Panc1 (cell line): ENCODE measurements at regions not wholly inside any gene's neighbourhood (a gene's known extent, or its start where the extent isn't known, plus 50 kb on each side); places are given as distances from the start of the nearest gene placed in this dataset.
"Not testable (repeated sequence)": the region's sequence is repeated elsewhere in the genome, so short reads cannot be mapped to it uniquely, and the experiment has no call there.

Experiments used
- ATAC-seq: fragments of 200-7000 bp; cut with Tn5 transposase; 2 replicates; pipeline ENCODE4 v1.9.1; 2020; ENCODE audit warnings: mild to moderate bottlenecking, moderate library complexity
- BruUV-seq: library from RNA; stranded (reverse); fragments of 400-500 nt; replicated peaks from 2 replicates; lab custom pipeline; 2021; lab: Mats Ljungman, UMichigan
- CTCF ChIA-PET: fragments of 300-600 bp; sonication (Branson Sonifier 250); formaldehyde crosslinking; loops from one replicate; lab custom pipeline; 2022; ENCODE audit warnings: antibody characterized with exemption; lab: Charles Lee
- POLR2A ChIA-PET: fragments of 300-600 bp; sonication (Branson Sonifier 250); formaldehyde crosslinking; loops from one replicate; lab custom pipeline; 2022; ENCODE audit warnings: antibody characterized with exemption; lab: Charles Lee
- DNase-seq: peaks from one replicate; pipeline ENCODE4 v3.0.0-alpha.2; 2010; ENCODE audit warnings: low read depth, low spot score
- H3K27ac ChIP-seq: 2 replicates; pipeline ENCODE4 v1.5.1; 2011; ENCODE audit warnings: mild to moderate bottlenecking, low read length, inconsistent platforms
- H3K27me3 ChIP-seq: fragments of 200-500 bp; sonication (Bioruptor generic); 2 replicates; pipeline ENCODE4 v1.6.0; 2014; ENCODE audit warnings: low read length, inconsistent platforms; ENCODE audit not compliant: control insufficient read depth, insufficient read depth
- H3K36me3 ChIP-seq: fragments of 200-500 bp; sonication (Bioruptor generic); 2 replicates; pipeline ENCODE4 v1.5.1; 2014; ENCODE audit warnings: inconsistent platforms, mild to moderate bottlenecking, low read length, moderate library complexity; ENCODE audit not compliant: control insufficient read depth, insufficient read depth
- H3K4me1 ChIP-seq: 2 replicates; pipeline ENCODE4 v1.5.1; 2011; ENCODE audit warnings: inconsistent platforms, mild to moderate bottlenecking, low read length, moderate library complexity; ENCODE audit not compliant: control insufficient read depth, insufficient read depth
- H3K4me3 ChIP-seq, 2 experiments: 2 replicates each; pipeline ENCODE4 v1.5.1; 2011 to 2012; ENCODE audit warnings: low read depth in 2 of 2, low read length in 2 of 2, mild to moderate bottlenecking in 2 of 2, inconsistent platforms in 1 of 2, moderate library complexity in 1 of 2
- H3K9me3 ChIP-seq: fragments of 200-500 bp; sonication (Bioruptor generic); 2 replicates; pipeline ENCODE4 v1.5.1; 2014; ENCODE audit warnings: low read depth, mild to moderate bottlenecking, inconsistent platforms, low read length, moderate library complexity; ENCODE audit not compliant: control insufficient read depth, insufficient read depth
- POLR2AphosphoS5 ChIP-seq: IDR thresholded peaks from 2 replicates; pipeline ENCODE4 v1.6.1; 2012; ENCODE audit warnings: mild to moderate bottlenecking, low read depth, low read length, moderate library complexity
- SIN3A ChIP-seq: IDR thresholded peaks from 2 replicates; pipeline ENCODE4 v1.6.1; 2012; ENCODE audit warnings: low read depth, mild to moderate bottlenecking, low read length, moderate library complexity, borderline replicate concordance; ENCODE audit not compliant: insufficient read depth
- in situ Hi-C: cut with HindIII; loops from 2 replicates; pipeline ENCODE4 v1.10.0; 2016; ENCODE audit warnings: low sequenced_read_pairs, low pct_unique_long_range_greater_than_20kb
- intact Hi-C: fragments of 100-400 bp; cut with micrococcal nuclease; formaldehyde crosslinking; loops from one replicate; pipeline ENCODE4 v1.10.0; 2022; ENCODE audit not compliant: unreplicated experiment
- TF ChIP-seq, protein P1 (sequence below), 2 experiments: IDR thresholded peaks; 2 replicates each; pipeline ENCODE4 v1.6.1; 2011 to 2012; ENCODE audit warnings: low read depth in 2 of 2, control low read depth in 1 of 2, low read length in 1 of 2, mild to moderate bottlenecking in 1 of 2, moderate library complexity in 1 of 2; ENCODE audit not compliant: insufficient read depth in 1 of 2

DNA sequence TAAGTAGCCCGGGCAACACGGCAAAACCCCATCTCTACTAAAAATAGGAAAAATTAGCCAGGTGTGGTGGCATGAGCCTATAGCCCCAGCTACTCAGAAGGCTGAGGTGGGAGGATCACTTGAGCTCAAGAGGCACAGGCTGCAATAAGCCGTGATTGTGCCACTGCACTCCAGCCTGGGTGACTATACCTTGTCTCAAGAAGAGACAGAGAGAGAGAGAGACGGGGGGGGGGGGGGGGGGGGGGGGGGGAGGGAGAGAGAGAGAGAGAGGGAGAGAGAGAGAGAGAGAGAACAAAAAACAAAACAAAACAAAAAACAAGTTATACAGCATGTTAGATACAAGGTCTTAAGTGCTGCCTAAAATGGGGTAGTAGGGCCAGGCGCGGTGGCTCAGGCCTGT, 77.8 kb upstream of the ZNF281 start:
- no peaks in the 10 kb centered on the region for H3K9me3 ChIP-seq
- no peak for DNase-seq
- TF ChIP-seq POLR2AphosphoS5 = no peak
- no peak for TF ChIP-seq SIN3A
- no TSS peak for BruUV-seq
- no peaks in the 10 kb centered on the region for H3K27me3 ChIP-seq
- in situ Hi-C loops = no loop called here
- peak overlapping the region; percentile 69; the same call in 1 of the 2 replicates for H3K27ac ChIP-seq
- CTCF ChIA-PET = interaction anchor here (0.6 to 0.7 kb wide), 2 partner anchors 256 to 803 kb away, joined by 3 to 6 read pairs; no protein-coding TSS in a partner anchor
- H3K4me1 ChIP-seq = peaks cover 22% of the 10 kb centered on the region
- POLR2A ChIA-PET = interaction anchor here (0.7 kb wide), 1 partner anchor 588 kb away, joined by 8 read pairs; no protein-coding TSS in a partner anchor
- H3K4me3 ChIP-seq = no peak overlapping the region
- H3K36me3 ChIP-seq = no peaks in the 10 kb centered on the region
- intact Hi-C loops = loop anchor here (5.0 to 10.0 kb wide), 3 partner anchors 183 to 803 kb away; no protein-coding TSS in a partner anchor
- no peak for ATAC-seq

DNA sequence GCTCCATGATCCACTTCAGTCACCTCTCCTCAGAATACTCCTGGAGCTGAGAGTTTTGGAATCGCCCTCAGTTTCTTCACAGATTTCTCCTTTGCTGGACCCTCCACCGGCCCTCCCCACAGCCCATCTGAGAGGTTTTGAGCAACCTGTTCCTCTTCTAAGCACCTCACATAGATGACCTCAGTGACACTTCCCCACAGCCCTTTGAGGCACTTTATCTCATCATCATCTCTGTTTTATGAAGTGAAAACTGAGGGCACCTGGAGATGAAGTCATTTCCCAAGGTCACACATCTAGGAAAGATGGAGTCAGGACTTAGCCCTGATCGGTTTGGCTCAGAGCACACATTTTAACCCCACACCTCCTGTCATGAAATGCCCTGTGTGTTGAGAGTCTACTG, 76.8 kb upstream of the ZNF281 start:
- Histone ChIP-seq H3K27me3 (no peaks in the 10 kb centered on the region), H3K4me3 (no peak overlapping the region), H3K27ac (peak overlapping the region; percentile 71), H3K9me3 (no peaks in the 10 kb centered on the region), H3K36me3 (no peaks in the 10 kb centered on the region), H3K4me1 (peaks cover 22% of the 10 kb centered on the region)
- CTCF ChIA-PET = no interaction called here
- DNase-seq (no peak), ATAC-seq (no peak)
- TF ChIP-seq SIN3A = no peak
- TF ChIP-seq, protein P1, sequence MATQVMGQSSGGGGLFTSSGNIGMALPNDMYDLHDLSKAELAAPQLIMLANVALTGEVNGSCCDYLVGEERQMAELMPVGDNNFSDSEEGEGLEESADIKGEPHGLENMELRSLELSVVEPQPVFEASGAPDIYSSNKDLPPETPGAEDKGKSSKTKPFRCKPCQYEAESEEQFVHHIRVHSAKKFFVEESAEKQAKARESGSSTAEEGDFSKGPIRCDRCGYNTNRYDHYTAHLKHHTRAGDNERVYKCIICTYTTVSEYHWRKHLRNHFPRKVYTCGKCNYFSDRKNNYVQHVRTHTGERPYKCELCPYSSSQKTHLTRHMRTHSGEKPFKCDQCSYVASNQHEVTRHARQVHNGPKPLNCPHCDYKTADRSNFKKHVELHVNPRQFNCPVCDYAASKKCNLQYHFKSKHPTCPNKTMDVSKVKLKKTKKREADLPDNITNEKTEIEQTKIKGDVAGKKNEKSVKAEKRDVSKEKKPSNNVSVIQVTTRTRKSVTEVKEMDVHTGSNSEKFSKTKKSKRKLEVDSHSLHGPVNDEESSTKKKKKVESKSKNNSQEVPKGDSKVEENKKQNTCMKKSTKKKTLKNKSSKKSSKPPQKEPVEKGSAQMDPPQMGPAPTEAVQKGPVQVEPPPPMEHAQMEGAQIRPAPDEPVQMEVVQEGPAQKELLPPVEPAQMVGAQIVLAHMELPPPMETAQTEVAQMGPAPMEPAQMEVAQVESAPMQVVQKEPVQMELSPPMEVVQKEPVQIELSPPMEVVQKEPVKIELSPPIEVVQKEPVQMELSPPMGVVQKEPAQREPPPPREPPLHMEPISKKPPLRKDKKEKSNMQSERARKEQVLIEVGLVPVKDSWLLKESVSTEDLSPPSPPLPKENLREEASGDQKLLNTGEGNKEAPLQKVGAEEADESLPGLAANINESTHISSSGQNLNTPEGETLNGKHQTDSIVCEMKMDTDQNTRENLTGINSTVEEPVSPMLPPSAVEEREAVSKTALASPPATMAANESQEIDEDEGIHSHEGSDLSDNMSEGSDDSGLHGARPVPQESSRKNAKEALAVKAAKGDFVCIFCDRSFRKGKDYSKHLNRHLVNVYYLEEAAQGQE (IDR thresholded peaks at IDR 0.05; ENCODE audit: insufficient read depth in 1 of 2, low read depth in 2 of 2, low read length in 1 of 2) = no peak
- POLR2A ChIA-PET = no interaction called here
- intact Hi-C loops (loop anchor here (5.0 to 10.0 kb wide), 3 partner anchors 182 to 802 kb away; no protein-coding TSS in a partner anchor), in situ Hi-C loops (no loop called here)
- BruUV-seq = no TSS peak

DNA sequence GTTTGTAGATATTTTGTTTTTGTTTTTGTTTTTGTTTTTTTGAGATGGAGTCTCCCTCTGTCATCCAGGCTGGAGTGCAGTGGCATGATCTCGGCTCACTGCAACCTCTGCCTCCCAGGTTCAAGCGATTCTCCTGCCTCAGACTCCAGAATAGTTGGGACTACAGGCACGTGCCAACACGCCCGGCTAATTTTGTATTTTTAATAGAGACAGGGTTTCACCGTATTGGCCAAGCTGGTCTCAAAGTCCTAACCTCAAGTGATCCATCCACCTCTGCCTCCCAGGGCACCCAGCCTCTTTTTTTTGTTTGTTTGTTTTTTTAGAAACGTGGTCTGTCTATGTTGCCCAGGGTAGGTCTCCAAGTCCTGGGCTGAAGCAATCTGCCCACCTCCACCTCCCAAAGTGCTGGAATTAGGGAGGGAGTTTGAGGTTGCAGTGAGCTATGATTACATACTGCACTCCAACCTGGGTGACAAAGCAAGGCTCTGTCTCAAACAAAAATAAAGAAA, 74.7 kb upstream of the ZNF281 start:
- BruUV-seq, H3K4me3 ChIP-seq, H3K27ac ChIP-seq, DNase-seq, ATAC-seq, H3K36me3 ChIP-seq, H3K27me3 ChIP-seq, H3K9me3 ChIP-seq, in situ Hi-C loops, CTCF ChIA-PET: not testable (repeated sequence)
- intact Hi-C loops = loop anchor here (10.0 kb wide), 2 partner anchors 180 to 800 kb away; no protein-coding TSS in a partner anchor
- peaks cover 26% of the 10 kb centered on the region for H3K4me1 ChIP-seq
- POLR2A ChIA-PET = interaction anchor here (0.6 kb wide), 1 partner anchor 15 kb away, joined by 3 read pairs; no protein-coding TSS in a partner anchor
